ENCODE measurements at regions not wholly inside any gene's neighbourhood (a gene's known extent, or its start where the extent isn't known, plus 50 kb on each side); places are given as distances from the start of the nearest gene placed in this dataset.

GRCh38 chr2:128560718-128561117 is 242.1 kb upstream of the HS6ST1 start:
- H3K4me3 ChIP-seq (ENCODE audit: low read depth, low read length, poor library complexity, severe bottlenecking) = no peak overlapping the region
- H3K9me3 ChIP-seq (ENCODE audit: low read depth, low read length, poor library complexity, severe bottlenecking) = no peaks in the 10 kb centered on the region
- peaks cover 15% of the 10 kb centered on the region for H3K4me1 ChIP-seq (ENCODE audit: insufficient read depth, low read length, poor library complexity, severe bottlenecking)
- no peak overlapping the region for H3K27ac ChIP-seq (ENCODE audit: low read depth, low read length, poor library complexity, severe bottlenecking)
- no peaks in the 10 kb centered on the region for H3K36me3 ChIP-seq (ENCODE audit: insufficient read depth, low read length, poor library complexity, severe bottlenecking)
- no peak for DNase-seq (ENCODE audit: low spot score)
- TF ChIP-seq EZH2 (IDR thresholded peaks at IDR 0.05; ENCODE audit: borderline replicate concordance, low read depth, low read length, poor library complexity, severe bottlenecking) = no peak
- TF ChIP-seq, protein P1, sequence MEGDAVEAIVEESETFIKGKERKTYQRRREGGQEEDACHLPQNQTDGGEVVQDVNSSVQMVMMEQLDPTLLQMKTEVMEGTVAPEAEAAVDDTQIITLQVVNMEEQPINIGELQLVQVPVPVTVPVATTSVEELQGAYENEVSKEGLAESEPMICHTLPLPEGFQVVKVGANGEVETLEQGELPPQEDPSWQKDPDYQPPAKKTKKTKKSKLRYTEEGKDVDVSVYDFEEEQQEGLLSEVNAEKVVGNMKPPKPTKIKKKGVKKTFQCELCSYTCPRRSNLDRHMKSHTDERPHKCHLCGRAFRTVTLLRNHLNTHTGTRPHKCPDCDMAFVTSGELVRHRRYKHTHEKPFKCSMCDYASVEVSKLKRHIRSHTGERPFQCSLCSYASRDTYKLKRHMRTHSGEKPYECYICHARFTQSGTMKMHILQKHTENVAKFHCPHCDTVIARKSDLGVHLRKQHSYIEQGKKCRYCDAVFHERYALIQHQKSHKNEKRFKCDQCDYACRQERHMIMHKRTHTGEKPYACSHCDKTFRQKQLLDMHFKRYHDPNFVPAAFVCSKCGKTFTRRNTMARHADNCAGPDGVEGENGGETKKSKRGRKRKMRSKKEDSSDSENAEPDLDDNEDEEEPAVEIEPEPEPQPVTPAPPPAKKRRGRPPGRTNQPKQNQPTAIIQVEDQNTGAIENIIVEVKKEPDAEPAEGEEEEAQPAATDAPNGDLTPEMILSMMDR (conservative IDR thresholded peaks at IDR 0.05; ENCODE audit: low read depth, low read length) = no peak
- no TSS peak for BruUV-seq (replicated peaks)
- H3K27me3 ChIP-seq (replicated peaks; ENCODE audit: insufficient read depth, low read depth, low read length, poor library complexity) = no peaks in the 10 kb centered on the region
- POLR2A ChIA-PET (ENCODE audit: low non-redundant PET) = no interaction called here
- intact Hi-C loops (cut with micrococcal nuclease; ENCODE audit: unreplicated experiment) = no loop called here
- CTCF ChIA-PET = no interaction called here

DNA sequence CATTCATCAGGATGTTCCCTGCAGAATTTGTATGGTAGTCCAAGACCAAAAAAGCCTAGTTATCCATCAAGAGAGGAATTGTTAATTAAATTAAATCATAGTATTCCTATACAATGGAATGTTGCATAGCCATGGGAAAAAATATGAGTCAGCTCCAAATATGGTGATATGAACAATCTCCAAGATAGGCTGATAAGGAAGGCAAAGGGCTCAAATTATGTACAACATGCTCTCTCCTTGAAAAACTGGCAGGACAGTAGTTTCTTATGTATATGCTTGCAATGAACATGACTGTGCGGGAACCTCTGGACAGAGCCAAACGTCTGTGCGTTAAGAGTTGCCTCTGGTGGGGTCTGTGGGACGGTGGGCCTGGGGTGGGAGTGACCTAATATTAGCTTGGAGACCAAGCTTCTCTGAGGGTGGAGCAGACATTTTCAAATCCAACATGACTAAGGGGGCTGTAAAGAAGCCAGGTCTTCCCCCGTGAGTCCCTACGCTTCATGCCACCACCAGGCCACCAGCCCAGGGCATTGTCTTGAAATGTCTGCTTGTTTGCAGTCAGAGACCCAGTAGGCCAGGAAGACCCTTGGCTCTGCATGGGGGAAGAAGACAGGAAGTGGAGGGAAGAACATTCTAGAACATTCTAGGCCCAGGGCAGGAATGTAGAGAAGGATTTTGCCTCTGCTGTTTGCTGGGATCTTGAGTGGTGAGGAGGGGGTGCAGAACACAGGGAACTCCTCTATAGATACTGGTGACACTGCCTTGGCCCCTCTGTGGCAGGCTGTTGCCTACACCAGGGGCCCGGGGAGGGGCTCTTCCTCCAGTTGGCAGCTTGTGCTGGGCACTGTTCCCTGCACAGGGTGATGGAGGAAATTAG is 244.0 kb upstream of the HS6ST1 start:
- POLR2A ChIA-PET (ENCODE audit: low non-redundant PET) = no interaction called here
- H3K4me1 ChIP-seq (ENCODE audit: insufficient read depth, low read length, poor library complexity, severe bottlenecking) = peaks cover 12% of the 10 kb centered on the region
- no peaks in the 10 kb centered on the region for H3K9me3 ChIP-seq (ENCODE audit: low read depth, low read length, poor library complexity, severe bottlenecking)
- no peaks in the 10 kb centered on the region for H3K27me3 ChIP-seq (replicated peaks; ENCODE audit: insufficient read depth, low read depth, low read length, poor library complexity)
- no peak overlapping the region for H3K4me3 ChIP-seq (ENCODE audit: low read depth, low read length, poor library complexity, severe bottlenecking)
- no peak overlapping the region for H3K27ac ChIP-seq (ENCODE audit: low read depth, low read length, poor library complexity, severe bottlenecking)
- intact Hi-C loops (cut with micrococcal nuclease; ENCODE audit: unreplicated experiment) = no loop called here
- no TSS peak for BruUV-seq (replicated peaks)
- DNase-seq (ENCODE audit: low spot score) = no peak
- H3K36me3 ChIP-seq (ENCODE audit: insufficient read depth, low read length, poor library complexity, severe bottlenecking) = no peaks in the 10 kb centered on the region
- TF ChIP-seq, protein P1 (conservative IDR thresholded peaks at IDR 0.05; ENCODE audit: low read depth, low read length) = no peak
- TF ChIP-seq EZH2 (IDR thresholded peaks at IDR 0.05; ENCODE audit: borderline replicate concordance, low read depth, low read length, poor library complexity, severe bottlenecking) = no peak
- CTCF ChIA-PET = no interaction called here

DNA sequence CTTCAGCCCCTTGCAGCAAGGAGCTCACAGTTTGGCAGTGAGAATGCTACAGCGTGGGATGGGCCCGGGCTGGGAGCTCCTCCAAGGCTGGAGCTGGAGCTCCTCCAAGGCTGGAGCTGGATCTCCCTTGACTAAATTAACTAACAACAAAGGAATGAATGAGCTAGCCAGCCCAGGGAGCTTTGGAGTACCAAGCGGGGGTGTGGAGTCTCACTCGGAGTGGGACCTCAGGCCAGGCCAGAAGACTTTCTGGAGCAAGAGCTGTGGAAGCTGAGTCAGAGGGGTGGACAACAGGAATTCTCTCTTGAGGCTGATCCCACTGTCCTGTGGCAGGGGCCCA is 244.7 kb upstream of the HS6ST1 start:
- H3K27me3 ChIP-seq (replicated peaks; ENCODE audit: insufficient read depth, low read depth, low read length, poor library complexity) = no peaks in the 10 kb centered on the region
- DNase-seq (ENCODE audit: low spot score) = no peak
- H3K4me1 ChIP-seq (ENCODE audit: insufficient read depth, low read length, poor library complexity, severe bottlenecking) = peaks cover 6% of the 10 kb centered on the region
- CTCF ChIA-PET = no interaction called here
- no peaks in the 10 kb centered on the region for H3K9me3 ChIP-seq (ENCODE audit: low read depth, low read length, poor library complexity, severe bottlenecking)
- H3K36me3 ChIP-seq (ENCODE audit: insufficient read depth, low read length, poor library complexity, severe bottlenecking) = no peaks in the 10 kb centered on the region
- no peak overlapping the region for H3K4me3 ChIP-seq (ENCODE audit: low read depth, low read length, poor library complexity, severe bottlenecking)
- POLR2A ChIA-PET (ENCODE audit: low non-redundant PET) = no interaction called here
- BruUV-seq (replicated peaks) = no TSS peak
- H3K27ac ChIP-seq (ENCODE audit: low read depth, low read length, poor library complexity, severe bottlenecking) = no peak overlapping the region
- intact Hi-C loops (cut with micrococcal nuclease; ENCODE audit: unreplicated experiment) = no loop called here
- no peak for TF ChIP-seq EZH2 (IDR thresholded peaks at IDR 0.05; ENCODE audit: borderline replicate concordance, low read depth, low read length, poor library complexity, severe bottlenecking)
- TF ChIP-seq, protein P1 (conservative IDR thresholded peaks at IDR 0.05; ENCODE audit: low read depth, low read length) = no peak

All from A673 (cell line).